ENCODE measurements at regions not wholly inside any gene's neighbourhood (a gene's known extent, or its start where the extent isn't known, plus 50 kb on each side); places are given as distances from the start of the nearest gene placed in this dataset.

- CTCF ChIA-PET, result no interaction called here
- Histone ChIP-seq H3K4me1 (ENCODE audit: control insufficient read depth, insufficient read depth, low read length) (no peaks in the 10 kb centered on the region), H3K27me3 (ENCODE audit: control insufficient read depth, insufficient read depth, low read length) (no peaks in the 10 kb centered on the region), H3K9me3 (ENCODE audit: control insufficient read depth, insufficient read depth, low read depth, low read length) (no peaks in the 10 kb centered on the region), H3K27ac (ENCODE audit: low read length) (no peak overlapping the region), H3K4me3 (ENCODE audit: low read depth in 2 of 2, low read length in 2 of 2) (no peak overlapping the region), H3K36me3 (ENCODE audit: control insufficient read depth, insufficient read depth, low read length) (no peaks in the 10 kb centered on the region)
- BruUV-seq (replicated peaks), result no TSS peak
- ATAC-seq (no peak), DNase-seq (ENCODE audit: low read depth, low spot score) (no peak)
- TF ChIP-seq REST (IDR thresholded peaks at IDR 0.05; ENCODE audit: insufficient read depth in 1 of 2, low read depth in 2 of 2, low read length in 1 of 2) (no peak), SIN3A (IDR thresholded peaks at IDR 0.05; ENCODE audit: borderline replicate concordance, insufficient read depth, low read depth, low read length) (no peak), TCF7L2 (IDR thresholded peaks at IDR 0.05; ENCODE audit: low read depth, low read length) (no peak), CTCF (IDR thresholded peaks at IDR 0.05) (no peak), POLR2AphosphoS5 (IDR thresholded peaks at IDR 0.05; ENCODE audit: low read depth, low read length) (no peak)
- intact Hi-C loops (cut with micrococcal nuclease; ENCODE audit: unreplicated experiment) (no loop called here), in situ Hi-C loops (cut with HindIII; ENCODE audit: low pct_unique_long_range_greater_than_20kb, low sequenced_read_pairs) (no loop called here)
- POLR2A ChIA-PET, result no interaction called here
Measured at GRCh38 chr3:153809097-153809496, 312.1 kb upstream of the ARHGEF26 start.

GRCh38 chr3:153818338-153818737 is 302.9 kb upstream of the ARHGEF26 start:
- no peaks in the 10 kb centered on the region for H3K36me3 ChIP-seq (ENCODE audit: control insufficient read depth, insufficient read depth, low read length)
- no peak overlapping the region for H3K27ac ChIP-seq (ENCODE audit: low read length)
- no peak for TF ChIP-seq CTCF (IDR thresholded peaks at IDR 0.05)
- TF ChIP-seq REST (IDR thresholded peaks at IDR 0.05; ENCODE audit: insufficient read depth in 1 of 2, low read depth in 2 of 2, low read length in 1 of 2), result no peak
- no peak for TF ChIP-seq TCF7L2 (IDR thresholded peaks at IDR 0.05; ENCODE audit: low read depth, low read length)
- TF ChIP-seq SIN3A (IDR thresholded peaks at IDR 0.05; ENCODE audit: borderline replicate concordance, insufficient read depth, low read depth, low read length), result no peak
- no peak for TF ChIP-seq POLR2AphosphoS5 (IDR thresholded peaks at IDR 0.05; ENCODE audit: low read depth, low read length)
- H3K4me3 ChIP-seq (ENCODE audit: low read depth in 2 of 2, low read length in 2 of 2), result no peak overlapping the region
- CTCF ChIA-PET, result no interaction called here
- ATAC-seq, result no peak
- intact Hi-C loops (cut with micrococcal nuclease; ENCODE audit: unreplicated experiment), result no loop called here
- no peaks in the 10 kb centered on the region for H3K27me3 ChIP-seq (ENCODE audit: control insufficient read depth, insufficient read depth, low read length)
- in situ Hi-C loops (cut with HindIII; ENCODE audit: low pct_unique_long_range_greater_than_20kb, low sequenced_read_pairs), result no loop called here
- POLR2A ChIA-PET, result no interaction called here
- no peak for DNase-seq (ENCODE audit: low read depth, low spot score)
- H3K4me1 ChIP-seq (ENCODE audit: control insufficient read depth, insufficient read depth, low read length), result no peaks in the 10 kb centered on the region
- BruUV-seq (replicated peaks), result no TSS peak
- H3K9me3 ChIP-seq (ENCODE audit: control insufficient read depth, insufficient read depth, low read depth, low read length), result no peaks in the 10 kb centered on the region

Measured in Panc1 (cell line).